LNCaP clone FGC (cell line): ENCODE measurements at regions not wholly inside any gene's neighbourhood (a gene's known extent, or its start where the extent isn't known, plus 50 kb on each side); places are given as distances from the start of the nearest gene placed in this dataset.
A peak's percentile ranks its signal among the peaks of the same experiment; 100 is the strongest.

ENCODE experiments used
- DNase-seq: peaks from one replicate; pipeline ENCODE4 v3.0.0-alpha.2; 2011; ENCODE audit warnings: low read depth
- H3K4me3 ChIP-seq: 2 replicates; pipeline ENCODE4 v1.5.1; 2011; ENCODE audit warnings: mild to moderate bottlenecking, low read depth, low read length, control low read depth
- CTCF ChIP-seq: IDR thresholded peaks from 2 replicates; pipeline ENCODE4 v1.5.1; 2012; ENCODE audit warnings: mild to moderate bottlenecking; ENCODE audit not compliant: control insufficient read depth, insufficient read depth; ENCODE audit errors: extremely low read depth

- DNase-seq, result peak; percentile 31
- no peak overlapping the region for H3K4me3 ChIP-seq
- TF ChIP-seq CTCF, result no peak
These were observed 134.9 kb upstream of the TOP1 start for GRCh38 chr20:40893610-40894236.

DNA sequence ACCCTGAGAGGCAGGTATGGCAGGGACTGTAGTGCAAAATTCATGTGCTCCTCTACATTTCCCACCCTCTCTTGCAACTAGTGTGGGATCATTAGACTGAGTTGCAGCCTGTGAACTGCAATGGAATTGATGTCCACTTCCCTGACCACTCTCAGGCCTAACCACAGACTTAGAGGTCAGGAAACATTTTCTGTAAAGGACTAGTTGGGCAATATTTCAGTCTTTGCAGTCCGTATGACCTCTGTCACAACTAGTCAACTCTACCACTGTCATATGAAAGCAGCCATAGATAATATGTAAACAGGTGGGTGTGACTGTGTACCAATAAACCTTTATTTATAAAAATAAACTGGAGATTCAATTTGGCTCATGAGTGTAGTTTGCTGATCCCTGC is 134.4 kb upstream of the TOP1 start:
- TF ChIP-seq CTCF, result no peak
- no peak for DNase-seq
- no peak overlapping the region for H3K4me3 ChIP-seq

DNA sequence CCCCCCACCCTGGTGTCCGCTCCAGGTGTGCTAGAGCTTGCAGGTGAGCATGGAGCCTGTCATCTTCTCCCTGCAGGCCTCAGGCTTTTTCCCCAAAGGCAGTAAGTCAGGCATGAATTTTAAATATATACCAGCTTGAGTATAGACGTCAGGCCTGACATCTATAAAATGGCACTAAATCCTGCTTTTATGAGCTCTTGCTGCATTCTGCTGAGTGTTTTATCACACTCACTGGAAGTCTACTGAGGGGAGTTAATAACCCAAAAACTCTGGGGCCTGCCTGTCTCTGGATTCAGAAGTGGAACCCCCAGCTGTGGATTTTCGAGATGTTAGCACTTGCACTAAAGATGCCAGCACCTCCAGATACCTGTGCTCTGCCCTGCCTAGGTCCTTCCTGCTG is 133.4 kb upstream of the TOP1 start:
- no peak for TF ChIP-seq CTCF
- H3K4me3 ChIP-seq, result no peak overlapping the region
- DNase-seq, result no peak

DNA sequence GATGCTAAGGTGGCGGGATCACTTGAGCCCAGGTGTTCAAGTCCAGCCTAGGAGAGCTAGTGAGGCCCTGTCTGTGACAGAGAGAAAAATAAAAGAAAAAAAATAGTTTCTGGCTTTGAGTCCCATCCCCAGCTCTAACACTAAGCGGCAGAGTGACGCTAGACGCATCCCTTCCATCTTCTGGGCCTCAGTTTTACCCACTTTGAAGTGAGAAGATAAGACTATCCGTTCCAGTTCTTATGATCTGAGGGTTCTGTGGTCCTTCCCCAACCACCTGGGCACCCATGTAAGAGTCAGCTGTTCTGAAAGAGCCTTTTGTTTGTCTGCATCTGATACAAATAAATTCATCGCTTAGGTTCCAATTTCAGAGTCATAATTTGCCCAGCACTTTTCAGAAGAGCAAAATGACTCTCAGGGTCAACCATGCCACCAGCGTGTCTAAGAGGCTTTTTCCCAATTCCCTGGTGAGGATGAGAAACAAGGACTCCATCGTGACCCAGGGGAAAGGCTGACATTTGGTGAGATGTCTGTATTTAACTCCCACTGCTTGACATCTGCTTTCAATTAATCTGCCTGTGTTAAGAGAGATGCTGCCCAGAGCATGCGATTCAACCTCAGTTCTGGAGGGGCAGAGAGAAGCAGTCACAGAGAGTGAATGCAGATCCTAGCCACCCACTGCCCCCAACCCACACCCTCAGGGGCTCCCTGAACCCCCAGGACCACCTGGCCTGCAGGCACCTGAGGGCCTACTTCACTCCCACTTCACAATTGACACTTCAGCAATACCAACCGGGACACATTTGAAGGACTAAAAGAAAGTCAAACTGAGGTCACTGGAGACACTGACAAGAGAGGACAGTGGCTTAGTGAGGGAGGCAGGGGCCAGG is 131.6 kb upstream of the TOP1 start:
- no peak overlapping the region for H3K4me3 ChIP-seq
- no peak for DNase-seq

DNA sequence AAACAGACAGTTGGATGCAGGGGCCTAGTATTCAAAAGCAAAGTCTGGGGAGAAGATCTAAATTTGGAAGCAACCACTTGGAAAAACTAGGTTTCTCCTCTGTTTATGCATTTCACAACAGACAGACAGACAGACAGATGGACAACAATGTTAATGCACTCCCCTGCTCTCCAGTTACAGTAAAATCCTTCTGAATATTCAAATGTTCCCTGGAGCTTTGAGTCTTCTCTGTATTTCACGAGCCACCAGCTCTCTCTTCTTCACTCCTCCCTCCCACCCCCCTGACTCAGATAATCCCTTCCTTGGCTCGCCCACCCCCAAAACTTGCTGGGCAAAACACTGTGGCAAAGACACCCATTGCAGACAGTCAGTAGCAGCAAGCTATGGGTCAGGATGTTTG is 129.3 kb upstream of the TOP1 start:
- DNase-seq, result no peak
- no peak for TF ChIP-seq CTCF
- H3K4me3 ChIP-seq, result no peak overlapping the region

More for the DNA sequence above, 131.6 kb upstream of the TOP1 start:
- TF ChIP-seq CTCF, result no peak

DNA sequence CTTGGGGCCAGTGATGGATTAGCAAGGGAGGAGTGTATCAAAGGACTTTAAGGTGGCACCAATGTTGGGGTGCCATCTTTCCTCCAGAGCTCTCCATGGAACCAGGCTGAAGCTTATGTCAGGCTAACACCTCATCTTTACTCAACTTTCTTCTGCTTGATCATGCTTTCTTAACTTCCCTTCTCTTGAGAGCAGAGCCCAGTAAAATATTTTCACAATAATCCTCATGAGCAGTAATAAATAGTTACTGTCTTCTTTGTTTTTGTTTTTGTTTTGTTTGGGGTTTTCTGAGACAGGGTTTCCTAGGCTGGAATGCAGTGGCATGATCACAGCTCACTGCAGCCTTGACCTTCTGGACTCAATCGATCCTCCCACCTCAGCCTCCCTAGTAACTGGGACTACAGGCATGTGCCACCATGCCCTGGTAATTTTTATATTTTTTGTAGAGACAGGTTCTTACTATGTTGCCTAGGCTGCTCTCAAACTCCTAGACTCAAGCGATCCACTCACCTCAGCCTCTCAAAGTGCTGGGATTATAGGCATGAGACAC is 127.9 kb upstream of the TOP1 start:
- no peak overlapping the region for H3K4me3 ChIP-seq
- DNase-seq, result no peak
- TF ChIP-seq CTCF, result no peak
